GM13976 (cell line): ENCODE measurements at regions not wholly inside any gene's neighbourhood (a gene's known extent, or its start where the extent isn't known, plus 50 kb on each side); places are given as distances from the start of the nearest gene placed in this dataset.

ENCODE experiments used
- DNase-seq: peaks from one replicate; pipeline ENCODE4 v3.0.0; 2012; ENCODE audit warnings: low spot score
- CTCF ChIP-seq: IDR thresholded peaks from 2 replicates; pipeline ENCODE4 v1.5.1; 2012; ENCODE audit warnings: borderline replicate concordance, mild to moderate bottlenecking; ENCODE audit not compliant: insufficient read depth; ENCODE audit errors: extremely low read depth, missing control alignments, control extremely low read depth
- in situ Hi-C: fragments of 300-500 bp; cut with MboI; formaldehyde crosslinking; loops from one replicate; pipeline ENCODE4 v1.12.0; 2022; ENCODE audit warnings: low sequenced_read_pairs, mixed read lengths, inconsistent platforms; ENCODE audit not compliant: unreplicated experiment

GRCh38 chr5:112112346-112112745, 306.7 kb downstream of the EPB41L4A start:
- no peak for DNase-seq
- TF ChIP-seq CTCF, result no peak
- in situ Hi-C loops, result no loop called here

- no peak for TF ChIP-seq CTCF
- DNase-seq, result no peak
- in situ Hi-C loops, result no loop called here
These were observed 309.6 kb downstream of the EPB41L4A start for GRCh38 chr5:112109331-112110007.

- TF ChIP-seq CTCF, result no peak
- in situ Hi-C loops, result no loop called here
- DNase-seq, result no peak
These were observed 312.2 kb downstream of the EPB41L4A start for GRCh38 chr5:112106878-112107277.

GRCh38 chr5:112097768-112098167, 321.3 kb downstream of the EPB41L4A start:
- no peak for DNase-seq
- in situ Hi-C loops, result no loop called here
- TF ChIP-seq CTCF, result no peak

- DNase-seq, result no peak
- in situ Hi-C loops, result no loop called here
- TF ChIP-seq CTCF, result no peak
These were observed 330.2 kb upstream of the NREP start for GRCh38 chr5:112087222-112087621.

GRCh38 chr5:112086740-112087139, 329.7 kb upstream of the NREP start:
- in situ Hi-C loops, result no loop called here
- no peak for DNase-seq
- TF ChIP-seq CTCF, result no peak
